HG03097 (cell line): ENCODE measurements at regions not wholly inside any gene's neighbourhood (a gene's known extent, or its start where the extent isn't known, plus 50 kb on each side); places are given as distances from the start of the nearest gene placed in this dataset.

ENCODE experiments used
- ATAC-seq: cut with Tn5 transposase; IDR thresholded peaks from one replicate; pipeline ENCODE4 v1.9.1; 2021; ENCODE audit not compliant: unreplicated experiment, low FRiP score

DNA sequence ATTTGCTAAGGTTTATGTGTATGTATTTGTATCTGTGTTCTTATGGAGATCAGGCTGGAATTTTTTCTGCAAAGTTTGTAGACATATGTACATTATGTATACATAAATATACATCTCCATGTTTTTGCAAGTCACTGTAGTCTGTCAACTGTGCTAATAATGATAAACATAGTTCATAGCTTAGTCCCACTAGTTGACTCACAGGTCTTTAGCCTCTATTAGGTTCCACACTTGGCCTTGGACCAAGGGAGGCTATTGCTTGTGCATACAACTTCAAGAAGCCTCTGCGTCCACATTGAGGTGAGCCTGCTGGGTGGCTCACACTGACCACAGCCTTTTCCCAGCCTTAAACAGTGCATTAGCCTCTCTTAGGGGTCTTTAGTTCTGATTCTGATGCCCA is 243.8 kb upstream of the PEX5L start:
- ATAC-seq = no peak

- ATAC-seq = no peak
These were observed 245.6 kb upstream of the PEX5L start for GRCh38 chr3:180282386-180282785.

GRCh38 chr3:180283251-180283650 is 246.5 kb upstream of the PEX5L start:
- no peak for ATAC-seq

GRCh38 chr3:180284331-180285110 is 247.8 kb upstream of the PEX5L start:
- no peak for ATAC-seq

GRCh38 chr3:180287703-180288102 is 251.0 kb upstream of the PEX5L start:
- no peak for ATAC-seq

DNA sequence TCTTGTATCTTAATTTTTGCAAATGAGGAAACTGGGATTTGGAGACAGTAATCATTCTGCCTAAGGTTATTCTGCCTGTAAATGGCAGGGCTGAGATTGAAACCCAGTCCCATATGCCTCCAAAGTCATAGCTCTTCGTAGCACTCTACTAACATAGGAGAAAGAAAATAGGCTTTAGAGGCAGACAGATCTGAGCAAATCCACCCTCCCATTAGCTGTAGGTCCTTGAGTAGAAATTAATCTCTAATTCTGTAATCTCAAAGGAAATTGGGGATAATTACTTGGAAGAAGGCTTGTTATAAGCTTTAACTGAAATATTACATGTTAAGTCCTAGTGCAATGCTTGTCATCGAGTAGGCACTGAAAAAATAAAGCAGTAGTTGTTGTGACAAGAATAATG is 252.1 kb upstream of the PEX5L start:
- ATAC-seq = no peak

GRCh38 chr3:180290300-180290699 is 253.6 kb upstream of the PEX5L start:
- no peak for ATAC-seq

DNA sequence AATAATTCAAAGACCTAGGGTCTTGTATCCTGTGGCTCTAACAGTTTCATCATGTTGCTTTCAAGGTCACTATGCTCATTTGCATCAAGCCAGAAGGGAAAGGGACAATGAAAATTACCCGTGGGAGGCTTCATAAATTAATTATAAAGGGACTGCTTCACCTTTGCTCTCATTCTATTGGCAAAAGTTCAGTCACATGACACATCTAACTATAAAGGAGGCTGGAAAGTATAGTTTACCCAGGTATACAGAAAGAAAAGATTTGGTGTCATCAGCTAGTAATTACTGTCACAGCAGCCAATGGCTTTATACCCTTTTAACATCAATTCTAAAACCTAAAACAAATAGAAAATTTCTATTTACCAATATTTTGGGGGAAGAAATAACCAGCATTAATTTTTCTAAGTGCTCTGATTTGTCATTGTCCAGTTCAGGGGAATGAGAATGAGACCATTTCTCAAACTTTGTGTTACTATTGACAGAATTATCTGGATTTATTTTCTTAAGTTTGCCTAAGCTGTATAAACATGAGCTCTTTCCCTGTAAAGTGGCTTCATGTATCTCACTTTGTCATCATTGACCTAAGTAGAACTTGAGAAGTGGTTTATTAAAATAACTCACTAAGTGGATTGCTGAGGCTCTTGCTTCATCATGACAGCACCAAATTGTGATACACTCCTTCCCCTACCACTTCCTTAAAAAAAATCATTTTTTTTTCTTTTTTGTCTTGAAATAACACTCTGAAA is 257.7 kb upstream of the PEX5L start:
- ATAC-seq = no peak

DNA sequence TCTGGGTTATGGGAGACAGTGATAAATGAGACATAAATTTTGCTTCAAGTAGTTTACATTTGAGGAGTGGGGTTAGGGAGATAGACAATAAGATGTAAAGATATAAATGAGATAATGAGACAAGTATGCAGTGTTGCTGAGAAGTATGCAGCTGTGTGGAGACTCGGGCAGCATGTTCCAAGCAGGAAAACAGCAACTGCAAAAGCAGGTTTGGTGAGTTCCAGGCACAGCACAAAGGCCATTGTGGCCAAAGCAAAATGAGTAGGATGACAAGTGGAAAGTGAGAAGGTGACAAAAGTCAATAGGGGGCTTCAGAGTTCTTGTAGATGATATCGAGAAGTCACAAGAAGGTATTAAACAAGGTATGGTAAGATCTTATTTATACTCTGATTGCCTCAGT is 259.1 kb upstream of the PEX5L start:
- ATAC-seq = no peak

DNA sequence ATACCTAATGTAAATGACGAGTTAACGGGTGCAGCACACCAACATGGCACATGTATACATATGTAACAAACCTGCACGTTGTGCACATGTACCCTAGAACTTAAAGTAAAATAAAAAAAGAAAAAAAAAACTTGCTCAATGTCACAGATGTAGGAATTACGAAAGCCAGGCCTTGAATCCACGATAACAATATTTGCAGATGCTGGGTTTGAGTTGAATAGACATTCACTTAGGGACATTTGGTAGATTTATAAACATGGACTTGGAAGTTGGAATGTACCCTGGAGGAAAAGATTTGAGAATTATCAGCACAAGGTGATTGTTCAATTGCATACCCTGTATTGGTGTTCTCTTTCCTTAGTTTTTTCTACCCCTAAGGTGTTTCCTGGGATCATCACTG is 260.2 kb upstream of the PEX5L start:
- ATAC-seq = no peak

GRCh38 chr3:180306155-180306554 is 269.4 kb upstream of the PEX5L start:
- no peak for ATAC-seq

DNA sequence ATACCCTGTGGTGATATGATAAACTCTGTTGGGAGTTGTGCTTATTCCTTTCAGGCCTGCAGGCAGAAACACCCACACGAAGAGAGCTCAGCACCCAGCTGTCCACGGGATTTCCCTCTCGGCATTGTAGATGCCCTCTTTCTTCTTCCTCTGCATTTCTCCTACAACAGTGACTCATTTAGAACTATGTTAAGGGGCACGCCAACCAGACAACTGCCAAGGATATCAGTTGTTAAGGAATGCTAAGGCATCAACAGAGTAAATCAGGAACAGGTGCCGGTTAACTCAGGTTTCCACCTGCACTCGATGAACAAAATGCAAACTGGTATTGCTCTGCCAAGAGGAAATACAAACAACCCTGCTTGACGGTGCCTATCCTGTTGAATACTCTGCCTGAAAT is 270.0 kb upstream of the PEX5L start:
- ATAC-seq = no peak

DNA sequence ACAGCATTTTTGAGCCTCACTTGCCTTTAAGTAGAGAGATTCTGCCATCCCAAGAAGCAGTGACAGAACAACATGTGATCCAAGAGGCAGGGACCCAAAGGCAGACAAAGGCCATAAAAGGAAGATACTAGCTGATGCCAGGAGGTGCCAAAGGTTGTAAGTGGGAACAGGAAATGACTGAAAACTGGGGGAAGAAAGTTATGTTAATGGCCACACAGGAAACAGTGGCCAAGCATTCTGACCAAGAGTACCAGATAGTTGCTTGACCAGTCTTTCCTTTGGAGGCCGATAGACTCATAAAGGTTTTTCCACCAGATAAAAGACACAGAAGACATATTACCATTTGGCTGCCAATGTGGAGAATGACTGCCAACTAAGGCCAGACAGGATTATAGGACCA is 274.5 kb upstream of the PEX5L start:
- ATAC-seq = peak; percentile 65

GRCh38 chr3:180316321-180316720 is 279.6 kb upstream of the PEX5L start:
- no peak for ATAC-seq

DNA sequence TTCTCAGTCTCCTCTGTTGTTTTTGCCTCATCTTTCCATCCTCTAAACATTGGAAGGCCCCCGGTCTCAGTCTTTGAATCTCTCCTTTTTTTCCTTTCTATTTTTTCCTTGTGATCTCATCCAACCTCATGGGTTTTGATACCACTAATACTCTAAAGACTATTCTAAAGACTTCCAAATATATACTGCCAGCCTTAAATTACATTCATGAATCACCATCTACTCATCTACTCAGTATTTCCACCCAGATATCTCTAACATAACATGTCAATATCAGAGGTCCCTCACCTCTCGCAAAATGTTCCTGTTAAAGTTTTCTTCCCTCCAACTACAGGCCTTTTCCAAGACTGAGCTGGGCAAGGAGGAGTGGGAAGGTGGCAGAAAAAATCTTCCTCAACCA is 282.5 kb upstream of the TTC14 start:
- no peak for ATAC-seq

DNA sequence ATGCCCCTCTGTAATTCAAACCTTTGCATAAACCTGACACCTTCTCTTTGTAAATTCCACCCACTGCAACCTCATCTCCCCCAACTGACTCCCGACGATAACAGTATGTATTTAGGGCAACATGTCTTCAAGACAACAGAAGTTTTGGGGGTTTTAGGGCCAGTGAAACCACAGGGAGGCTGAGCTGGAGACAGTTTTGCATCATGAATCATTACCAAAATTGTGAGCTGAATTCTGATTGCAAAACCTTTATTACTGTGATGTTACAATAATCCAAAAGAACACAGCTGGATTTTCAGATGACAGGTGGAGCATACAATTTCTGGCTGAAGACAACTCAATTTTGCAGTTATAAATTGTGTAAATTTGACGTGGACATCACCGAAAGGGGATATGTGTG is 281.3 kb upstream of the TTC14 start:
- ATAC-seq = no peak

GRCh38 chr3:180321534-180321933 is 280.4 kb upstream of the TTC14 start:
- no peak for ATAC-seq

- ATAC-seq = no peak
These were observed 279.1 kb upstream of the TTC14 start for GRCh38 chr3:180322829-180323228.

DNA sequence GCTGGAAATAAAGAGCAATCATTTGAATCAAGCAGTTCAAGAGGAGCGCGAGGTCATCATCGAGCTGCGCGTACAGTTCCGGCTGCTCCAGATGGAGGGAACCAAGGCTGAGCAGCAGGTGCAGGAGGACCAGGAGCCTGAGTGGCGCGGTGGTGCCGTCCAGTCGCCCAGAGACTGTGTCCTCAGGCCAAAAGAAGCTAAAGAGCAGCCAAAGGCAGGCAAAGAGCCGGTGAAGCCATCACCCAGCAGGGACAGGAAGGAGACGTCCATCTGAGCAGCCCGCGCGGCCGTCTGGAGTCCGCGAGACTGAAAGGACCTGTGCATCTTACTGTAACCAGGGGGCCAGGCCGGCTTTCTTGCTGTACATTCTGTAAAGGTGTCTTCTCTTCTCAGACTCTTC is 277.2 kb upstream of the TTC14 start:
- no peak for ATAC-seq

DNA sequence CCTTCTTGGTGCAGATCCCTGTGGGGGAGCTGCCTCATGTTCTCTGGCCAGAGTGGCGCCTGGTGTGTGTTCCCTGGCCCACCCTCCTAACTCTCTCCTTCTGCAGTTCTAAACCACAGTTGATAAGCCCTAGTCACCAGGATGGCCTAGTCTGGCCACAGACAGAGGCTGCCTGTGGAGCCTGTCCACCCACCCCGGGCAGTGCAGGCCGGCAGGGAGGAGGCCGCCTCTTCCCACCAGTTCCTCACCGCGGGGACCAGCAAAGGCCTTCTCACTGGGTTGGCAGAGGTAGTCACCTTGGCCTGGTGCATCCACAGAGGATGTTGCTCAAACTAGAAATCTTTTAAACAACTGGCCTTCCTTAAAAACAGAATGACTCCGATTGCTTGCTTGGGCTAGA is 276.4 kb upstream of the TTC14 start:
- no peak for ATAC-seq

GRCh38 chr3:180325958-180326357 is 276.0 kb upstream of the TTC14 start:
- no peak for ATAC-seq

- peak; percentile 77 for ATAC-seq
These were observed 272.8 kb upstream of the TTC14 start for GRCh38 chr3:180329187-180329586.
